ENCODE measurements at regions not wholly inside any gene's neighbourhood (a gene's known extent, or its start where the extent isn't known, plus 50 kb on each side); places are given as distances from the start of the nearest gene placed in this dataset.

DNA sequence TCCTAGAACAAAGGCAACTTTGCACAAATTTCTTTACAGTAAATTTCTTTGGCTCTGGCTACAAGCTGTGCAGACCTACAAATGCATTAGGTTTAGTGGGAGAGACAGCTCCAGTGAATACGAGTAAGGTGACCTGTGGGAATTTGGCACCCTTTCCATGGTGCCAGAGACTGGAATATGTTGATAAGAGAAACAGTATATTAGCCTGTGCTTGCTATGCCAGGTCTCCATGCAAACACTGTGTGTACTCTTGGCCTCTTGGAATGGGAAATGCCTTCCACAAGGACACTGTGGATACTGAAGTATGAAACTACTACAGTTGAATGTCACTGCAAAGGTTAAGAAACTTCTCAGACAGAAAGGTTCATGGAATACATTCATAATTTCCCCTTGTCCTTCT, 458.5 kb downstream of the IRX1 start:
- TF ChIP-seq, protein P1, sequence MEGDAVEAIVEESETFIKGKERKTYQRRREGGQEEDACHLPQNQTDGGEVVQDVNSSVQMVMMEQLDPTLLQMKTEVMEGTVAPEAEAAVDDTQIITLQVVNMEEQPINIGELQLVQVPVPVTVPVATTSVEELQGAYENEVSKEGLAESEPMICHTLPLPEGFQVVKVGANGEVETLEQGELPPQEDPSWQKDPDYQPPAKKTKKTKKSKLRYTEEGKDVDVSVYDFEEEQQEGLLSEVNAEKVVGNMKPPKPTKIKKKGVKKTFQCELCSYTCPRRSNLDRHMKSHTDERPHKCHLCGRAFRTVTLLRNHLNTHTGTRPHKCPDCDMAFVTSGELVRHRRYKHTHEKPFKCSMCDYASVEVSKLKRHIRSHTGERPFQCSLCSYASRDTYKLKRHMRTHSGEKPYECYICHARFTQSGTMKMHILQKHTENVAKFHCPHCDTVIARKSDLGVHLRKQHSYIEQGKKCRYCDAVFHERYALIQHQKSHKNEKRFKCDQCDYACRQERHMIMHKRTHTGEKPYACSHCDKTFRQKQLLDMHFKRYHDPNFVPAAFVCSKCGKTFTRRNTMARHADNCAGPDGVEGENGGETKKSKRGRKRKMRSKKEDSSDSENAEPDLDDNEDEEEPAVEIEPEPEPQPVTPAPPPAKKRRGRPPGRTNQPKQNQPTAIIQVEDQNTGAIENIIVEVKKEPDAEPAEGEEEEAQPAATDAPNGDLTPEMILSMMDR (IDR thresholded peaks at IDR 0.05), result no peak
- TF ChIP-seq ZFX (IDR thresholded peaks at IDR 0.05; ENCODE audit: borderline replicate concordance), result no peak

Measured in 22Rv1 (cell line).